ENCODE measurements at regions not wholly inside any gene's neighbourhood (a gene's known extent, or its start where the extent isn't known, plus 50 kb on each side); places are given as distances from the start of the nearest gene placed in this dataset.

DNA sequence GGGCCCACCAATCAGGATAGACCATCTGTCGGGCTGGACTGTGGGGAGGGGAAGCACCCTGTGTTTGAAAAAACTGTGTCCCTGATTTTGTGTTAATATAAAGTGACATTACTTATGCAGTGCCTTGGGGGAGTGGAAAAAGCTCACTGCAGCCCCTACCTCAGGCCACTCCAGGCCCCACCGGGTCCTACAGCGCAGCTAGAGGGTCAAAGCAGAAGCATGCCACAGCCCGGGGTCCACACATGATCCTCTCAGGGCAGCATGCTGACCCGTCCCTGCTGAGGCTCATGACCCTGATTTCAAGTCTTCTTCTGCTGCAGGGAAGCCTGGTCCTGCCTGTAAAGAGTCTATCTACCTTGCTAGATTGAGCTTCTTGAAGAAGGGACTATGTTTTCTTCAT is 133.0 kb upstream of the PLCB4 start:
- H3K27me3 Mint-ChIP-seq, result no peaks in the 10 kb centered on the region
- CTCF ChIA-PET, result no interaction called here
- H3K4me3 Mint-ChIP-seq, result no peak overlapping the region

DNA sequence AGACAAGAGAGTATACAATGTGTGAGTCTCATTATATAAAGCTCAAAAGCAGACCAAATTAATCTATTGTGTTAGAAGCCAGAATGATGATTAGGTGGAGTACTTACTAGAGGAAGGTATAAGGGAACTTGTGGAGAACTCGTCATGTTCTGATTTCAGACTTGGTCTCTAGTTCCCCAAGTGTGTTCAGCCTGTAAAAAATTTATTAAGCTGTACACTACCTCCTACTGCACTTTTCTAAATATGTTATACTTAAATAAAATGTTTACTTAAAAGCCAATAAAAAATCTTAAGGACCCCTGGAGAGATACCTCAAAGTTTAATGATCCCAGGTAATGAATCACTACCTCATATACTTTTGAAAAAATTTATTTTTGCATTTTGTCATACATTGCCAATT is 130.4 kb upstream of the PLCB4 start:
- no peaks in the 10 kb centered on the region for H3K36me3 Mint-ChIP-seq
- H3K4me3 Mint-ChIP-seq, result no peak overlapping the region
- no peaks in the 10 kb centered on the region for H3K27me3 Mint-ChIP-seq
- CTCF ChIA-PET, result no interaction called here
- H3K9me3 Mint-ChIP-seq, result no peaks in the 10 kb centered on the region
- H3K4me1 Mint-ChIP-seq, result no peaks in the 10 kb centered on the region
- DNase-seq, result no peak
- H3K27ac Mint-ChIP-seq, result no peak overlapping the region

More for the DNA sequence above, 133.0 kb upstream of the PLCB4 start:
- no peaks in the 10 kb centered on the region for H3K9me3 Mint-ChIP-seq
- H3K27ac Mint-ChIP-seq, result no peak overlapping the region
- no peak for DNase-seq
- H3K36me3 Mint-ChIP-seq, result no peaks in the 10 kb centered on the region
- H3K4me1 Mint-ChIP-seq, result no peaks in the 10 kb centered on the region

DNA sequence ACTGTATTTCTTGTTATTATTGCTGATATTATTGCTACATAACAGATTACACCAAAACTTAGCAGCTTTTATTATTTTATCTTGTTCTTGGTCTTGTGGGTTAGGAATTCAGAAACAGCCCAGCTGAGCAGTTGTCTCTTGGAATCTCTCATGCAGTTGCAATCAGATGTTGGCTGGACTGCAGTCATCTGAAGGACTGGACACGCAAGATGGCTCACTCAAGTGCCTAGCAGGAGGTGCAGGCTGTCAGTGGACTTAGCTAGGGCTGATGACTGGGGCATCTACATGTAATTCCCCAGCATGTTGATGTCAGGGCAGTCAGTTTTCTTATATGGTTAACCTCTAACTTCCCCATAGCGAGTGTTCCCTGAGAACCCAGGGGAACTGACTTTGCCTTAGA is 128.6 kb upstream of the PLCB4 start:
- Mint-ChIP-seq H3K9me3 (no peaks in the 10 kb centered on the region), H3K36me3 (no peaks in the 10 kb centered on the region), H3K4me3 (no peak overlapping the region), H3K27me3 (no peaks in the 10 kb centered on the region), H3K27ac (no peak overlapping the region), H3K4me1 (no peaks in the 10 kb centered on the region)
- CTCF ChIA-PET, result no interaction called here
- DNase-seq, result no peak

DNA sequence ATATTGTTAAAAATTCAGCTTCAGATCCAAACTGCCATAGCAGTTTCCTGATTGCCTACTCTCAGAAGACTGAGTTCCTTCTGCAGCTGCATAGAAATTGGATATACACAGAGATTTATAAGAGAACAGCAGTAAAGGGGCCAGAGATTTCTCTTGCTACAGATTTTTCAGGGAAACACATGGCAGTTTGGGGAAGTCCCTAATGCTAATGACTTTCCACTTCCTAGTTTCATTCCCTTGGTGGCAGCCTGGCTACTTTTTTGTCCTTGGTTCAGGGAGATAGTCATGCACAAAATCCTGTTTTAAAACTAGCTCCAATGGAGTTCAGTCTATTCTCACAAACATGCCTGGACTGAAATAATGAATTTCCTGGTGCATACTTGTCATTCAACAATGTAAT is 125.3 kb upstream of the PLCB4 start:
- CTCF ChIA-PET, result no interaction called here
- Mint-ChIP-seq H3K9me3 (peaks cover 2% of the 10 kb centered on the region), H3K27me3 (no peaks in the 10 kb centered on the region), H3K27ac (no peak overlapping the region), H3K4me1 (no peaks in the 10 kb centered on the region), H3K4me3 (no peak overlapping the region), H3K36me3 (no peaks in the 10 kb centered on the region)
- DNase-seq, result no peak

DNA sequence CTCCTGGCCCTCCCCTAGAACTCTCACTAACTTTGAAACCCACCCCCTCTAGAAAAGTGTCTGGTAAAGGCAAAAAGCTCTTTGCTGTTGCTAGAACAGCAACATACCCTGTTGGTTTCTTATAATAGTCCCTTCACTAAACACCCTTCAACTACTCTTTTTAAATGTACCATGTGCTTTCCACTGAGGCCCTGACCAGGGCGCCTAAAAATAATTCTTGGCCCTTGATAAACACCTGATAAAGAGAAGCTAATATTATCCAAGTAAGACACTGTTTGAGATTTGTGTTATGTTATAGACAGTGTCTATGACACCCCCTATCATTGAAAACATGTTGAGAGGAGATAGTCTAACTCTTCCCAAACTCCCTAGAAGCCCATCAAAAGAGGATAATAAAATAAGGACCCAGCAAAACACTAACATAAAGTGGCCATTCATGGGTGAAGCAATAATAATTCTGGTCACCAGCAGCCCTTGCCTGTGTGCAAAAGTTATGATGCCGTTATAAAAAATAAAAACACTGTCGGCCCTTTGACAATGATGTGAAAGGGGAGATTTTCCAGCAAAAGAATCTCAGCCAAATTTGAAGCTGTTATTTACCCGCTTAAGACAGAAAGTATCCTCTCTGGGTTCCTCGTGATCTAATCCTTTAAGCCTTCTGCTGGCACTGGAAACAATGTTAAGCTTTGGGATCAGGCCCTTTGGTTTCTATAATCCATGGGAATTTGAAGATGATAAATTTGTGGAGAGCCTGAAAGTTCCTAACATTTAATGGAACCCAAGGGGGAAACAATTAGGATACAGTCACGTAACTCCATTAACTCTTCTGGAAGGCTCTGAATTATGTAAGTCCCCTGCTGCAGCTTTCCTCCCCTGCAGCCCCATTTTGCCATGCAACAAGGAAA is 122.6 kb upstream of the PLCB4 start:
- Mint-ChIP-seq H3K27me3 (no peaks in the 10 kb centered on the region), H3K36me3 (no peaks in the 10 kb centered on the region), H3K9me3 (peaks cover 2% of the 10 kb centered on the region), H3K4me3 (no peak overlapping the region), H3K27ac (no peak overlapping the region), H3K4me1 (no peaks in the 10 kb centered on the region)
- CTCF ChIA-PET, result no interaction called here
- DNase-seq, result no peak

DNA sequence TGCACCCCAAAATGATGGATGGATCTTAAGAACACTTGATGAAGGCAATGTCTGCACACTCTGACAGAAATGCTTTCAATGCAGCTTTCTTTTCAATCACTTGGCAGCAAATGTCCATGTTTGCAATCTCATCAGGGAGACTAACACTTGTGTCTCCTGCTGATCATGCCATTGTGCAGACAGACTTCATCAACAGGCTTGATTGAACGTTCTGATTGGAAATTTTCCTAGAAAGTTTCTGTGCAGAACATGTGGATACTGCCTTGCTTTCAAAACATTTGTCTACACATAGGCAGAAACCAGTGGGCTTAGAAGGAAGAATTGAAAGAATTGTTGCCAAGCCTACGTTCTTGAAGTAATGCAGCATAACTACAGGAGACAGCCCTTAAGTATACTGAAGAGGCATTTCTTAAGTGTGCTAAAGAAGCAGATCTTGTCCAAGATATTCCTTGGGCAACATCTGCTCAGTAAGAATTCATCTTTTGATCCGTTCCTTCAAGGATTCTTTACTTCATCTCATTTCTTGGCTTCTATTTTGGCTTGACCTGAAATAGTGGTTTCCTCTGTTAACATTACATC is 120.4 kb upstream of the PLCB4 start:
- no peak overlapping the region for H3K4me3 Mint-ChIP-seq
- CTCF ChIA-PET, result no interaction called here

DNA sequence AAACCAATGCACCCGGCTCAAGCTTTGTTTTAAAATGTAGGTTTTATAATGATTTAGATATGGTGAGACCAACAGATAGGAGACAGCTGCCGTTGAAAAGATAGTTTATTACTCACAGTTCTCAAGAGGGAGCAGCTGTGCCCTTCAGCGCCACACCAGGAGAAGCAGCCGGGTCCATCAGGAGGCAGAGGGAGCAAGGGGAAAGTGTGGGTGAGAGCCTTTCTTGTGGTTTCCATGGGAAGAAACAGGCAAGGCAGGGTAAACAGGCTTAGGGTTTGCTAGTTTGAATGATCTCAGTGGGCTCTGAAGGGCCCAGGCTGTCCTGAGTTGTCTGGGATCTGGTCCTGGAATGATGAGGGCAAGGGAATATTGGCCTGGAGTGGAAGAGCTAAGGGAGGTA is 117.7 kb upstream of the PLCB4 start:
- Mint-ChIP-seq H3K9me3 (peaks cover 4% of the 10 kb centered on the region), H3K27me3 (no peaks in the 10 kb centered on the region), H3K4me1 (no peaks in the 10 kb centered on the region), H3K36me3 (no peaks in the 10 kb centered on the region), H3K4me3 (no peak overlapping the region), H3K27ac (no peak overlapping the region)
- CTCF ChIA-PET, result interaction anchor here (1.6 kb wide), 1 partner anchor 97 kb away, joined by 3 read pairs; no protein-coding TSS in a partner anchor
- DNase-seq, result no peak

More for the DNA sequence above, 120.4 kb upstream of the PLCB4 start:
- Mint-ChIP-seq H3K36me3 (no peaks in the 10 kb centered on the region), H3K27me3 (no peaks in the 10 kb centered on the region), H3K9me3 (peaks cover 4% of the 10 kb centered on the region), H3K27ac (no peak overlapping the region), H3K4me1 (no peaks in the 10 kb centered on the region)
- DNase-seq, result no peak

DNA sequence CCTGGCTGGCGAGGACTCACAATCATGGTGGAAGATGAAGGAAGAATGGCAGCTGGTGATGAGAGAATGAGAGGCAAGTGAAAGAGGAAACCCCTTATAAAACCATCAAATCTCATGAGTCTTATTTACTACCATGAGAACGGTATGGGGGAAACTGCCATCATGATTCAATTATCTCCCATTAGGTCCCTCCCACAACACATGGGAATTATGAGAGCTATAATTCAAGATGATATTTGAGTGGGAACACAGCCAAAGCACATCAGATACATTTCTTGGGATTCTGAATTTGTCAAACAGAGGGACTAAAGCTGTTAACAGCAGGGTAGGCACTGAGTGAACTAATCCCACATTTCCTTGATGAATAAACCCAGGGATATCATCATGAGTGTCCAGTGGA is 116.2 kb upstream of the PLCB4 start:
- DNase-seq, result no peak
- H3K4me3 Mint-ChIP-seq, result no peak overlapping the region
- no peaks in the 10 kb centered on the region for H3K36me3 Mint-ChIP-seq
- no peak overlapping the region for H3K27ac Mint-ChIP-seq
- H3K9me3 Mint-ChIP-seq, result peaks cover 2% of the 10 kb centered on the region
- no peaks in the 10 kb centered on the region for H3K27me3 Mint-ChIP-seq
- H3K4me1 Mint-ChIP-seq, result no peaks in the 10 kb centered on the region
- CTCF ChIA-PET, result interaction anchor here (1.6 kb wide), 1 partner anchor 99 kb away, joined by 3 read pairs; no protein-coding TSS in a partner anchor

DNA sequence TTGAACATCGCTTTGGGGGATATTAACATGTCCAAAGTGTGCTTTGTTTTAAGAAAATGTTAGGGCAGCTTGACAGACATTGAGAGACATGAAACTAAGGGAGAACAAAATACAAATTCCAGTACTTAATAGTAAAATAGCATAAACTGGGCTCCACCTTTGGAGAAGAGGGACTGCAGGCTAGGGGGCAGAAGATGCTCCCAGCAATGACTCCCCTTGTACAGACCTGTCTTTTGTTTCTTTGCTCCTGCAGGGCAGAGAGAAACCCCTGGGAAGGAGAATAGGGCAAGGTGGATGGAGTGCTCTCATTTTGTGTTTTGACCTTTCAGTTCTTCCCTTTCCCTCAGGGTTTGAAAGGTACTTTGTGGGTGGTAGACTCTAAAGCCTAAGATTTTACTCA is 115.6 kb upstream of the PLCB4 start:
- Mint-ChIP-seq H3K9me3 (peaks cover 2% of the 10 kb centered on the region), H3K4me1 (no peaks in the 10 kb centered on the region), H3K4me3 (no peak overlapping the region), H3K36me3 (no peaks in the 10 kb centered on the region), H3K27me3 (no peaks in the 10 kb centered on the region), H3K27ac (peak overlapping the region; percentile 19)
- CTCF ChIA-PET, result no interaction called here
- DNase-seq, result no peak

DNA sequence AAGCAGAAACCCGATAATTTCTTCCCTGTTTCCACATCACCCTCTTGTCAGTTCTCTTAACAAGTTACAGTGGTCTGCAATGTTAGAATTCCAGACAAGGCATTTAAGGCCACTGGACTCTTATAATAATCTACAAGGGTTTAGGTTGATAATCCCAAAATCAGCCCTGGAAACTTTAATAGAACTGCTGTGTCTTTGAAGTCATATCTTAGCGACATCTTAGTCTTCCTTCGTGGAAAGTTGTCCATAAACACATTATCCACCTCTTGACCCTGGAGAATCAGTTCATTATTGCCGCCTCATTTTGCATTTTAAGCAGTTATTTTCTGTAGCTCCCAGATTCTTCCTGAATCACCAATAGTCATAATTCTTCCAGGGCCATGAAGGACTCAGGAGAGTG is 108.6 kb upstream of the PLCB4 start:
- Mint-ChIP-seq H3K4me3 (no peak overlapping the region), H3K27me3 (no peaks in the 10 kb centered on the region), H3K27ac (no peak overlapping the region), H3K9me3 (peaks cover 7% of the 10 kb centered on the region), H3K36me3 (no peaks in the 10 kb centered on the region), H3K4me1 (no peaks in the 10 kb centered on the region)
- CTCF ChIA-PET, result no interaction called here
- no peak for DNase-seq

DNA sequence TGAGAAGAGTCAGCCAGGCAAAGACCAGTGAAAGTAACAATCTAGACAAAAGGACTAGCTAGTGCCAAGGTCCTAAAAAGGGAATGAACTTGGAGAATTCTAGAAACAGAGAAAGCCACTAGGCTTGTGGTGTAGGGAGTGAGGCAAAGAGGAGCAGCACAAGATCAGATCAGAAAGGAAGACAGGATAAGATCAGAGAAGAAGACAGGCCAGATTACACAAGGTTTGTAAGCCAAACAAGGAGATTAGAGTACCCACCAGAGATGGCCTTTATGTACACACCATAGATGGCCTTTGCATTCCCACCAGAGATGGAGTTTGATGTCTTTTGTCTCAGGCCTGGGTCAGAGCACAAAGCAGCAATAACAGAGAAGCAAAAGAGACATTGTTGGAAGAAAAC is 105.6 kb upstream of the PLCB4 start:
- H3K36me3 Mint-ChIP-seq, result no peaks in the 10 kb centered on the region
- H3K4me1 Mint-ChIP-seq, result no peaks in the 10 kb centered on the region
- CTCF ChIA-PET, result no interaction called here
- no peak overlapping the region for H3K4me3 Mint-ChIP-seq
- no peak overlapping the region for H3K27ac Mint-ChIP-seq
- no peaks in the 10 kb centered on the region for H3K27me3 Mint-ChIP-seq
- no peak for DNase-seq
- peaks cover 7% of the 10 kb centered on the region for H3K9me3 Mint-ChIP-seq

DNA sequence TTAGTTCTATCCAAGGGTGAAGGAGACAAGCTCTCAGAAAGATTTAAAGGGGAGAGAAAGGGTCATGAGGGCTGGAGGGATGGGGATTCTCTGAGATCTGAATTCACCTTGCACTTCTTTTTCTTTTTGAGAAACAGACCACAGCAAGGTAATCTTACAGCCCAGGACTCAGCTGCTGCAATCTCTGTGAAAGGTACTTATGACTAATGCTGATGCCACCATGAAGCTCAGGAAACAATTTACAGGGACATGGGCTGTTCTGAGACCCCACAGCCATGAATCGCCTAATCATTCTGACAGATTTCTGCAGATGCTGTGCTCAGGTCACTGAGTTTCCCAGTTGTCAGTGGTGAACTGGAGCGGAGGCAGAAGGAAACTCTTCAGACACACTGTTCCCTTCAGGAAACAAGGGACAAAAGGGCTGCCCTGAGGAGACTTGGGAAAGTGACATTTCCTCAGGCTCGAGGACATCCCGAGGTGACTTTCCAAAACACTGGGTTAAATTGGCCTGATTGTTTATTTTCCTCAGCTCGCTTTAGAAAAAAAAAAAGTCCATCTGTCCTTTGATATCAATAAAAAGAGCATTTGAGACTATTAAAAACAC is 103.8 kb upstream of the PLCB4 start:
- CTCF ChIA-PET, result no interaction called here
- no peak overlapping the region for H3K27ac Mint-ChIP-seq
- no peaks in the 10 kb centered on the region for H3K4me1 Mint-ChIP-seq
- no peaks in the 10 kb centered on the region for H3K27me3 Mint-ChIP-seq
- H3K4me3 Mint-ChIP-seq, result no peak overlapping the region
- DNase-seq, result no peak
- no peaks in the 10 kb centered on the region for H3K36me3 Mint-ChIP-seq
- peaks cover 9% of the 10 kb centered on the region for H3K9me3 Mint-ChIP-seq

DNA sequence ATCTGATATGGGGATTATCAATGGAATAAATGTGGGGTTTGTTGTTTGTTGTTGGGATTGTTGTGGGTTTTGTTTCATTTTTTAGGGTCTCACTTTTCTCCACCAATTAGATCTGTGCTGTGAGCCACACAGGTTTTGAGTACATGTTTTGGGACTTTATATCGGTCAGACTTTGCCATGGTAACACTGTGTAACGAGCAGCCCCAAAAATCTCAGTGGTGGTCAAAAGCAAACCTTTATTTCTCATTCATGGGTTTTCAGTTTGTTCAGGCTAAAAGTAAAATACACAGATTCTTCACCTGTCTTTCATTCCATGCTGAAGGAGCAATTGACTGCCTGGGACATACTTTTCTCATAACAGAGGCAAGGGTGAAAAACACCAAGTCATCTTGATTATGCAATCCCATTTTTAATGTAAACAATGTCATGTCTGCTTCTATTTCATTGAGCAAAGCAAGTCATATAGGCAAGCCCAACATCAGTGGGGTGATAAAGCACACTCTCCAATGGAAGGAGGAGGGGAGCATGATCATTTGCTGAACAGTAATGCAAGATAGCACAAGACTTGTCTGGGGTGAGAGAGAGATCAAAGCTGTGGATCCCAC is 101.1 kb upstream of the PLCB4 start:
- CTCF ChIA-PET, result no interaction called here
- Mint-ChIP-seq H3K9me3 (peaks cover 7% of the 10 kb centered on the region), H3K27me3 (no peaks in the 10 kb centered on the region), H3K4me3 (no peak overlapping the region), H3K4me1 (no peaks in the 10 kb centered on the region), H3K27ac (no peak overlapping the region), H3K36me3 (no peaks in the 10 kb centered on the region)
- no peak for DNase-seq

DNA sequence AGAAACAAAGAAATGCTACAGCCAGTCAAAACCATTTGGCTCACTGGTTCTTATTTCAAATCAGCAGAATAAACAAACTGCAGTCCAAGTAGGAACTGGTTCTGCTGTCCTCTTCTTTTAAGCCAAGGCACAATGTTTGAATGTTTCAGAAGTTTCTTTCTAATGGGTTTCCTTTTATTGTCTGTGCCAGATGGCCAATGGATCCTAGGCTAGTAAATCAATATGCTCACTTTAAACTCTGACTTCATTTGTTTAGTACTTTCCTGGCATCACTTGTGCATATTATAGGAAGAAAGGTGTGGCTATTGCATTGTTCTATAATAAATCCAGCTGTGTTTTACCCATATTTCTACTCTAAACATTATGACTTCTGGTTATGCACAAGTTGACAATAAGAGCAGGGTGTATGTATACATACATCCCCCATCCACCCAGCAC is 99.7 kb upstream of the PLCB4 start:
- Mint-ChIP-seq H3K27me3 (no peaks in the 10 kb centered on the region), H3K4me3 (no peak overlapping the region), H3K9me3 (peaks cover 7% of the 10 kb centered on the region), H3K4me1 (no peaks in the 10 kb centered on the region), H3K36me3 (no peaks in the 10 kb centered on the region), H3K27ac (no peak overlapping the region)
- no peak for DNase-seq
- CTCF ChIA-PET, result no interaction called here
